Mesendoderm (in vitro differentiated cells): ENCODE measurements at regions not wholly inside any gene's neighbourhood (a gene's known extent, or its start where the extent isn't known, plus 50 kb on each side); places are given as distances from the start of the nearest gene placed in this dataset.

Experiments used
- DNase-seq: peaks from one replicate; pipeline ENCODE4 v3.0.0; 2013
- H2AK5ac ChIP-seq: 2 replicates; pipeline ENCODE4 v1.6.1; 2013; ENCODE audit warnings: low read length, inconsistent platforms
- H2BK120ac ChIP-seq: 2 replicates; pipeline ENCODE4 v1.6.1; 2013; ENCODE audit warnings: low read depth, mild to moderate bottlenecking, low read length, moderate library complexity, mixed read lengths
- H2BK15ac ChIP-seq: replicated peaks from 2 replicates; pipeline ENCODE4 v1.6.1; 2013; ENCODE audit warnings: low read depth, mild to moderate bottlenecking, moderate library complexity
- H2BK5ac ChIP-seq: 2 replicates; pipeline ENCODE4 v1.6.1; 2013; ENCODE audit warnings: low read length, inconsistent platforms
- H3K18ac ChIP-seq: 2 replicates; pipeline ENCODE4 v1.6.1; 2013; ENCODE audit warnings: mild to moderate bottlenecking, low read length, mixed read lengths
- H3K23ac ChIP-seq: one replicate; pipeline ENCODE4 v1.6.1; 2013; ENCODE audit warnings: low read length
- H3K27ac ChIP-seq: 2 replicates; pipeline ENCODE4 v1.5.1; 2013; ENCODE audit warnings: low read depth, mild to moderate bottlenecking, inconsistent platforms, low read length, moderate library complexity
- H3K27me3 ChIP-seq: 2 replicates; pipeline ENCODE4 v1.6.1; 2013; ENCODE audit warnings: low read length, control low read depth, mild to moderate bottlenecking, inconsistent platforms; ENCODE audit not compliant: insufficient read depth, poor library complexity
- H3K36me3 ChIP-seq: 2 replicates; pipeline ENCODE4 v1.6.1; 2013; ENCODE audit warnings: low read length, inconsistent platforms; ENCODE audit not compliant: control insufficient read depth, insufficient read depth
- H3K4ac ChIP-seq: one replicate; pipeline ENCODE4 v1.6.1; 2013; ENCODE audit warnings: low read depth, mild to moderate bottlenecking, low read length, moderate library complexity
- H3K4me1 ChIP-seq: 2 replicates; pipeline ENCODE4 v1.6.1; 2013; ENCODE audit warnings: low read depth, low read length, inconsistent platforms; ENCODE audit not compliant: control insufficient read depth
- H3K4me2 ChIP-seq: 2 replicates; pipeline ENCODE4 v1.6.1; 2013; ENCODE audit warnings: low read length
- H3K4me3 ChIP-seq: 2 replicates; pipeline ENCODE4 v1.5.1; 2013; ENCODE audit warnings: mild to moderate bottlenecking, low read length
- H3K56ac ChIP-seq: one replicate; pipeline ENCODE4 v1.6.1; 2013; ENCODE audit warnings: low read length
- H3K79me1 ChIP-seq: 2 replicates; pipeline ENCODE4 v1.6.1; 2013; ENCODE audit warnings: low read length, inconsistent platforms
- H3K79me2 ChIP-seq: 2 replicates; pipeline ENCODE4 v1.6.1; 2013; ENCODE audit warnings: mild to moderate bottlenecking, low read length; ENCODE audit not compliant: control insufficient read depth, insufficient read depth
- H3K9ac ChIP-seq: 2 replicates; pipeline ENCODE4 v1.6.1; 2013; ENCODE audit warnings: low read length, inconsistent platforms
- H4K5ac ChIP-seq: one replicate; pipeline ENCODE4 v1.6.1; 2013; ENCODE audit warnings: low read length
- H4K8ac ChIP-seq: one replicate; pipeline ENCODE4 v1.6.1; 2013; ENCODE audit warnings: low read depth, mild to moderate bottlenecking, control low read depth, low read length, moderate library complexity
- WGBS: extraction: QIAGEN DNeasy Blood & Tissue Kit; methylation state at CpG from one replicate; pipeline ENCODE4 v1.1.7; 2013; ENCODE audit warnings: low lambda C conversion rate, missing lambda C conversion rate; ENCODE audit not compliant: insufficient coverage; ENCODE audit errors: extremely low coverage; 5-methylcytosine and 5-hydroxymethylcytosine counted together

DNA sequence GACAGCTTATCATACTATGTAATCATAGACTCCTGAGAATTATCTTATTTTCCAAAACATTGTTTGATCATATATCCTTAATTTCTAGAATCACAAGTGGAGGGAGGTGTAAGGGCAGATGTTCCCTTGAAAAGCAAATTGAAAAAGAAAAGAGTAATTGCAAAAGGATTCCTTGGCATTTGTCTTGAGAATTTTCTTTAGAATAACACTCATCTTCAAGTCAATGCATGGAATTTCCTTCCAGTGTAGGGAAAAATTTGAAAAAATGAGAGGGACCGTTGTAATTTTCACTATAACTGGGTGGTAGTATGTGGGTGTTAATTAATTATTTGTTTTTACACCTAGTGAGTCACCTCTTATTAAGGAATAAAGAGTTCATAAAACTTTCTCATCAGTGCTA is 724.6 kb upstream of the ADAMTS5 start:
- Histone ChIP-seq H3K79me2 (no peaks in the 10 kb centered on the region), H4K5ac (no peak overlapping the region), H2BK15ac (no peak overlapping the region), H2AK5ac (no peak overlapping the region), H3K9ac (no peak overlapping the region), H3K4ac (no peak overlapping the region), H4K8ac (no peak overlapping the region), H3K18ac (no peak overlapping the region), H2BK120ac (no peak overlapping the region), H3K56ac (no peak overlapping the region), H3K4me1 (no peaks in the 10 kb centered on the region), H3K27me3 (no peaks in the 10 kb centered on the region), H2BK5ac (no peak overlapping the region), H3K4me2 (no peak overlapping the region), H3K23ac (no peak overlapping the region), H3K79me1 (no peaks in the 10 kb centered on the region), H3K4me3 (no peak overlapping the region), H3K36me3 (no peaks in the 10 kb centered on the region), H3K27ac (no peak overlapping the region)
- WGBS: no CpG with 5 or more reads among the region's 1 CpG
- no peak for DNase-seq

DNA sequence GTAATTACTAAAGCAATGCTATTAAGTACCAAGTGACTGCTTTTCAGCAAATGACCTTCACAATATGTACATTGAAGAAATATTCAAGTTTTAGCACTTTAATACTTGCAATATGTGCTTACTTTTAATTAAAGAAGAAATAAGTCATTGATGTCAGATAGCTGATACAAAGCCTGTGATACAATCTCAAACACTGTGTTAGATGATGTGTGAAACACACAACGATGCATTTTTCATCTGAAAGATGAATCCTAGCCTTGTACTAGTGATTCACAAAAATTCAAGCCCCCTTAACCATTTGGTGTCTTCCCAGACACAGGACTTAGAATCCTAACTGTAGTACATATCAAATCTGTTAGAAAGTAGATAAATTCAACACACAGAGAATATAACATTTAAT is 724.1 kb upstream of the ADAMTS5 start:
- WGBS: no CpG with 5 or more reads among the region's 1 CpG

DNA sequence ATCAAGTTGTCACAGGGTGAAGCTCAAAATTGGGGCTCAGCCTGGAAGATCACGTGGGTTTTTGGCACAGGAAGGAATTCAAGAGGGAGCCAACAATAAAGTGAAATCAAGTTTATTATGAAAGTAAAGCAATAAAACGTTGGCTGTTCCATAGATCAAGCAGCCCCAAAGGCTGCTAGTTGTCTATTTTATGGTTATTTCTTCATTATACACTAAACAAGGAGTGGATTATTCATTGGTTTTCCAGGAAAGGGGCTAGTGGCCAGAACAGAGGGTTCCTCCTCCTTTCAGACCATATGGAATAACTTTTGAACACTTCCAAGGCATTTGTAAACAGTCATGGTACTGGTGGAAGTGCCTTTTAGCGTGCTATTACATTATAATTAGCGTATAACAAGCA is 723.5 kb upstream of the ADAMTS5 start:
- Histone ChIP-seq H3K4me1 (no peaks in the 10 kb centered on the region), H3K23ac (no peak overlapping the region), H2AK5ac (no peak overlapping the region), H2BK120ac (no peak overlapping the region), H3K79me2 (no peaks in the 10 kb centered on the region), H2BK15ac (no peak overlapping the region), H3K4me3 (no peak overlapping the region), H3K4me2 (no peak overlapping the region), H4K5ac (no peak overlapping the region), H4K8ac (no peak overlapping the region), H3K4ac (no peak overlapping the region), H3K9ac (no peak overlapping the region), H3K18ac (no peak overlapping the region), H3K27ac (no peak overlapping the region), H2BK5ac (no peak overlapping the region), H3K27me3 (no peaks in the 10 kb centered on the region), H3K79me1 (no peaks in the 10 kb centered on the region), H3K56ac (no peak overlapping the region), H3K36me3 (no peaks in the 10 kb centered on the region)
- DNase-seq: no peak
- no CpG with 5 or more reads among the region's 4 CpGs for WGBS

More for the DNA sequence above, 724.1 kb upstream of the ADAMTS5 start:
- H3K27ac ChIP-seq: no peak overlapping the region
- no peaks in the 10 kb centered on the region for H3K36me3 ChIP-seq
- H2BK15ac ChIP-seq: no peak overlapping the region
- no peak overlapping the region for H3K4me3 ChIP-seq
- no peaks in the 10 kb centered on the region for H3K79me1 ChIP-seq
- H4K8ac ChIP-seq: no peak overlapping the region
- no peak overlapping the region for H3K56ac ChIP-seq
- no peak overlapping the region for H3K4ac ChIP-seq
- no peak overlapping the region for H3K23ac ChIP-seq
- H3K9ac ChIP-seq: no peak overlapping the region
- H3K4me1 ChIP-seq: no peaks in the 10 kb centered on the region
- no peaks in the 10 kb centered on the region for H3K79me2 ChIP-seq
- H3K4me2 ChIP-seq: no peak overlapping the region
- no peak overlapping the region for H3K18ac ChIP-seq
- H3K27me3 ChIP-seq: no peaks in the 10 kb centered on the region
- no peak overlapping the region for H2BK5ac ChIP-seq
- H4K5ac ChIP-seq: no peak overlapping the region
- DNase-seq: no peak
- no peak overlapping the region for H2AK5ac ChIP-seq
- H2BK120ac ChIP-seq: no peak overlapping the region

- Histone ChIP-seq H3K36me3 (no peaks in the 10 kb centered on the region), H3K79me1 (no peaks in the 10 kb centered on the region), H3K9ac (no peak overlapping the region), H3K27me3 (no peaks in the 10 kb centered on the region), H3K4me2 (no peak overlapping the region), H3K4me1 (no peaks in the 10 kb centered on the region), H4K5ac (no peak overlapping the region), H3K23ac (no peak overlapping the region), H3K27ac (no peak overlapping the region), H3K18ac (no peak overlapping the region), H2BK120ac (no peak overlapping the region), H2BK15ac (no peak overlapping the region), H2AK5ac (no peak overlapping the region), H3K4ac (no peak overlapping the region), H3K79me2 (no peaks in the 10 kb centered on the region), H3K4me3 (no peak overlapping the region), H3K56ac (no peak overlapping the region), H4K8ac (no peak overlapping the region), H2BK5ac (no peak overlapping the region)
- DNase-seq: no peak
Measured at GRCh38 chr21:27688773-27689172, 721.9 kb upstream of the ADAMTS5 start.

DNA sequence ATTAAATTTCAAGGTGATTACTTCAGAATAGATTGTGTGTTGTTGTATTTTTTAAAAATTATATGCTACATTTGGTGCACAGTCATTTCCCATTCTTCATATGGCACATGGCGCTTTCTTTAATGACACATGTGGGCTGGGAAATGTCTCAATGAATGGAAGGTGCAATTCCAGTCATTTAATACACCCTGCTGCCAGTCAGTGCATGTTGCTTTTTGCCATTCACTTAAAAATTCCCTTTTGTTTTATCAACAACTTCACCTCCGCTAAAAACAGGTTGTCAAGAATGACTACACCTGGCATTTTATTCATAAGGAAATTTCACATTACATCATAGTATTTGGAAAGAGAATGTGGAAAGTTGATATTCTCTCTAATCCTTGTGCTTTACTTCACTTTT is 716.4 kb upstream of the ADAMTS5 start:
- H2BK5ac ChIP-seq: no peak overlapping the region
- no peak overlapping the region for H3K23ac ChIP-seq
- no CpG with 5 or more reads among the region's 2 CpGs for WGBS
- H4K8ac ChIP-seq: no peak overlapping the region
- H2BK15ac ChIP-seq: no peak overlapping the region
- DNase-seq: no peak
- no peaks in the 10 kb centered on the region for H3K36me3 ChIP-seq
- H3K18ac ChIP-seq: no peak overlapping the region
- no peak overlapping the region for H2BK120ac ChIP-seq
- no peaks in the 10 kb centered on the region for H3K4me1 ChIP-seq
- no peaks in the 10 kb centered on the region for H3K27me3 ChIP-seq
- H3K4ac ChIP-seq: no peak overlapping the region
- no peak overlapping the region for H2AK5ac ChIP-seq
- H3K9ac ChIP-seq: no peak overlapping the region
- no peak overlapping the region for H3K27ac ChIP-seq
- H3K4me2 ChIP-seq: no peak overlapping the region
- no peak overlapping the region for H4K5ac ChIP-seq
- no peaks in the 10 kb centered on the region for H3K79me1 ChIP-seq
- H3K79me2 ChIP-seq: no peaks in the 10 kb centered on the region
- no peak overlapping the region for H3K4me3 ChIP-seq
- no peak overlapping the region for H3K56ac ChIP-seq

DNA sequence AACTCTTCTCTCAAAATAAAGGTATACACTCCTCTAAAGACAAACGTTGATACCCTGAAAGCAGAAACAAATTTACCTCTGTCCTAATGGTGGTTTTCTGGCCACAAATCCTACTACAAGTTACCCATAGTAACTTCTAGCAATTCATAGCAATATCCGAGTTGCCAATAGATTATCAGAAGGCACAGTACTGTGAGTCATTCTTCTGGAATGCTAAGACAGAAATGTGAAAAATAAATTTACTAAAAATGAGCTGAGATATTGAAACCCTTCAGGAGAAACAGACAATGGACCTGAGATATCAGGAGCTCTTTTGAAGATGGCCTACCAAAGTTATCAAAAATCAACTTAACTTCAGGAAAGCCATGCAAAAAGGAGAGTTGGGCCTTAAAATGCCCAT is 715.0 kb upstream of the ADAMTS5 start:
- H3K18ac ChIP-seq: no peak overlapping the region
- no peaks in the 10 kb centered on the region for H3K79me1 ChIP-seq
- no peak for DNase-seq
- H3K27ac ChIP-seq: no peak overlapping the region
- H3K79me2 ChIP-seq: no peaks in the 10 kb centered on the region
- no peaks in the 10 kb centered on the region for H3K27me3 ChIP-seq
- no peak overlapping the region for H2BK15ac ChIP-seq
- no peak overlapping the region for H3K56ac ChIP-seq
- H2BK120ac ChIP-seq: no peak overlapping the region
- H3K36me3 ChIP-seq: no peaks in the 10 kb centered on the region
- no peak overlapping the region for H4K8ac ChIP-seq
- WGBS: no CpG with 5 or more reads among the region's 2 CpGs
- H2AK5ac ChIP-seq: no peak overlapping the region
- H3K4me1 ChIP-seq: no peaks in the 10 kb centered on the region
- H3K9ac ChIP-seq: no peak overlapping the region
- H3K4me3 ChIP-seq: no peak overlapping the region
- no peak overlapping the region for H4K5ac ChIP-seq
- H3K4ac ChIP-seq: no peak overlapping the region
- H3K23ac ChIP-seq: no peak overlapping the region
- H3K4me2 ChIP-seq: no peak overlapping the region
- no peak overlapping the region for H2BK5ac ChIP-seq
